LNCAP (cell line): ENCODE measurements at regions not wholly inside any gene's neighbourhood (a gene's known extent, or its start where the extent isn't known, plus 50 kb on each side); places are given as distances from the start of the nearest gene placed in this dataset.

Experiments
- CTCF ChIP-seq: fragments of 450-650 bp; IDR thresholded peaks from 2 replicates; pipeline ENCODE4 v1.5.1; 2017; ENCODE audit warnings: mild to moderate bottlenecking

GRCh38 chr18:73787316-73787715 lies 360.3 kb downstream of the FBXO15 start:
- TF ChIP-seq CTCF = no peak

GRCh38 chr18:73785300-73785699 lies 362.3 kb downstream of the FBXO15 start:
- TF ChIP-seq CTCF = no peak

GRCh38 chr18:73784853-73785252 lies 362.8 kb downstream of the FBXO15 start:
- TF ChIP-seq CTCF = no peak

- no peak for TF ChIP-seq CTCF
Observed at GRCh38 chr18:73782405-73782804, 365.2 kb downstream of the FBXO15 start.

- TF ChIP-seq CTCF = no peak
Observed at GRCh38 chr18:73780218-73780617, 367.4 kb downstream of the FBXO15 start.

- no peak for TF ChIP-seq CTCF
Observed at GRCh38 chr18:73778032-73778359, 369.6 kb downstream of the FBXO15 start.

GRCh38 chr18:73777356-73778031 lies 370.1 kb downstream of the FBXO15 start:
- no peak for TF ChIP-seq CTCF
